SK-N-SH (cell line): ENCODE measurements at regions not wholly inside any gene's neighbourhood (a gene's known extent, or its start where the extent isn't known, plus 50 kb on each side); places are given as distances from the start of the nearest gene placed in this dataset.
"Not testable (repeated sequence)": the region's sequence is repeated elsewhere in the genome, so short reads cannot be mapped to it uniquely, and the experiment has no call there.

Experiments used
- CTCF ChIA-PET: fragments of 300-600, 350-600 bp; formaldehyde crosslinking; extraction: SDS; loops from one replicate; lab custom pipeline; 2021; lab: Yijun Ruan, JAX
- POLR2A ChIA-PET: fragments of 350-600 bp; sonication (Branson Sonifier 250); formaldehyde crosslinking; extraction: SDS; loops from one replicate; lab custom pipeline; 2020; ENCODE audit warnings: antibody characterized with exemption, inconsistent platforms; lab: Yijun Ruan, JAX
- DNase-seq: peaks from one replicate; pipeline ENCODE4 v3.0.0; 2012
- H2AFZ ChIP-seq: fragments of 200-600 bp; sonication (generic); 2 replicates; pipeline ENCODE4 v1.8.1; 2016; ENCODE audit warnings: antibody characterized with exemption, mild to moderate bottlenecking, low read depth
- H3F3A ChIP-seq: fragments of 200-600 bp; sonication (generic); replicated peaks from 2 replicates; pipeline ENCODE3; 2016; ENCODE audit warnings: antibody characterized with exemption, mild to moderate bottlenecking; ENCODE audit not compliant: insufficient read depth
- H3K27ac ChIP-seq, 2 experiments: fragments of 200-500 bp in 1 of 2; fragments of 200-600 bp in 1 of 2; sonication (Bioruptor generic) in 1 of 2; sonication (generic), shearing (Covaris generic) in 1 of 2; 2 replicates each; pipeline versions ENCODE4 v1.5.1 to v1.6.1; 2014 to 2016; ENCODE audit warnings: low read depth in 2 of 2, inconsistent platforms in 1 of 2, low read length in 1 of 2, mild to moderate bottlenecking in 1 of 2, mixed read lengths in 1 of 2
- H3K27me3 ChIP-seq: fragments of 200-600 bp; sonication (generic), shearing (Covaris generic); 2 replicates; pipeline ENCODE4 v1.6.1; 2016; ENCODE audit warnings: mixed run types; ENCODE audit not compliant: insufficient read depth
- H3K36me3 ChIP-seq, 2 experiments: fragments of 200-500 bp in 1 of 2; fragments of 200-600 bp in 1 of 2; sonication (Bioruptor generic) in 1 of 2; sonication (generic) in 1 of 2; replicated peaks in 1 of 2; 2 replicates each; pipeline versions ENCODE3 to v1.5.1; 2014 to 2016; ENCODE audit warnings: low read length in 1 of 2, mild to moderate bottlenecking in 1 of 2; ENCODE audit not compliant: insufficient read depth in 2 of 2, control insufficient read depth in 1 of 2
- H3K4me1 ChIP-seq, 2 experiments: fragments of 200-500 bp in 1 of 2; fragments of 200-600 bp in 1 of 2; sonication (Bioruptor generic) in 1 of 2; sonication (generic), shearing (Covaris generic) in 1 of 2; 2 replicates each; pipeline versions ENCODE4 v1.5.1 to v1.6.1; 2014 to 2016; ENCODE audit warnings: low read depth in 1 of 2, low read length in 1 of 2, mixed run types in 1 of 2; ENCODE audit not compliant: insufficient read depth in 2 of 2, control insufficient read depth in 1 of 2
- H3K4me2 ChIP-seq: fragments of 200-600 bp; sonication (generic), shearing (Covaris generic); 2 replicates; pipeline ENCODE4 v1.6.1; 2017; ENCODE audit warnings: mixed run types
- H3K4me3 ChIP-seq, 2 experiments: fragments of 200-500 bp in 1 of 2; fragments of 200-600 bp in 1 of 2; sonication (Bioruptor generic) in 1 of 2; sonication (generic), shearing (Covaris generic) in 1 of 2; 2 replicates each; pipeline versions ENCODE4 v1.5.1 to v1.8.1; 2014 to 2016; ENCODE audit warnings: low read depth in 2 of 2, inconsistent platforms in 1 of 2, low read length in 1 of 2, mild to moderate bottlenecking in 1 of 2, mixed read lengths in 1 of 2, moderate library complexity in 1 of 2
- H3K79me2 ChIP-seq: fragments of 200-600 bp; sonication (generic); 2 replicates; pipeline ENCODE4 v1.8.1; 2017; ENCODE audit warnings: mild to moderate bottlenecking; ENCODE audit not compliant: insufficient read depth
- H3K9ac ChIP-seq: fragments of 200-600 bp; sonication (generic); 2 replicates; pipeline ENCODE4 v1.6.1; 2017; ENCODE audit warnings: mixed run types
- H3K9me2 ChIP-seq: fragments of 200-600 bp; sonication (generic); 2 replicates; pipeline ENCODE4 v1.6.1; 2017; ENCODE audit warnings: mixed run types
- H3K9me3 ChIP-seq: fragments of 200-600 bp; sonication (generic); 2 replicates; pipeline ENCODE4 v1.6.1; 2017; ENCODE audit warnings: mixed run types, mild to moderate bottlenecking, moderate library complexity
- H4K20me1 ChIP-seq: fragments of 200-600 bp; sonication (generic); 2 replicates; pipeline ENCODE4 v1.6.1; 2017; ENCODE audit warnings: mild to moderate bottlenecking, mixed run types; ENCODE audit not compliant: insufficient read depth
- CTCF ChIP-seq: fragments of 200-600 bp; sonication (generic); IDR thresholded peaks from 2 replicates; pipeline ENCODE4 v1.6.1; 2017; ENCODE audit warnings: antibody characterized with exemption, mild to moderate bottlenecking, moderate library complexity
- ELF1 ChIP-seq: IDR thresholded peaks from 2 replicates; pipeline ENCODE4 v1.4.0; 2012
- EP300 ChIP-seq, 2 experiments: IDR thresholded peaks; 2 replicates each; pipeline versions ENCODE4 v1.4.0 to v1.6.1; 2012; ENCODE audit warnings: borderline replicate concordance in 1 of 2, low read depth in 1 of 2, low read length in 1 of 2
- FOXJ3 ChIP-seq: sonication (generic); formaldehyde crosslinking; IDR thresholded peaks from 2 replicates; pipeline ENCODE4 v1.5.1; 2020; ENCODE audit warnings: mild to moderate bottlenecking, missing genetic modification reagents
- NFIC ChIP-seq: IDR thresholded peaks from 2 replicates; pipeline ENCODE4 v1.4.0; 2012; ENCODE audit warnings: borderline replicate concordance
- POLR2AphosphoS5 ChIP-seq: IDR thresholded peaks from 2 replicates; pipeline ENCODE4 v1.6.1; 2012; ENCODE audit warnings: low read depth, low read length
- TCF12 ChIP-seq: IDR thresholded peaks from 2 replicates; pipeline ENCODE4 v1.4.0; 2012
- WGBS: methylation state at CpG from one replicate; pipeline ENCODE4 v1.1.6; 2017; ENCODE audit warnings: low lambda C conversion rate; 5-methylcytosine and 5-hydroxymethylcytosine counted together
- TF ChIP-seq, protein P1 (sequence below): IDR thresholded peaks from 2 replicates; pipeline ENCODE4 v1.4.0; 2012; ENCODE audit warnings: low read depth, borderline replicate concordance

GRCh38 chr4:169931964-169932363 is 94.2 kb downstream of the MFAP3L start:
- H3K27me3 ChIP-seq: no peaks in the 10 kb centered on the region

DNA sequence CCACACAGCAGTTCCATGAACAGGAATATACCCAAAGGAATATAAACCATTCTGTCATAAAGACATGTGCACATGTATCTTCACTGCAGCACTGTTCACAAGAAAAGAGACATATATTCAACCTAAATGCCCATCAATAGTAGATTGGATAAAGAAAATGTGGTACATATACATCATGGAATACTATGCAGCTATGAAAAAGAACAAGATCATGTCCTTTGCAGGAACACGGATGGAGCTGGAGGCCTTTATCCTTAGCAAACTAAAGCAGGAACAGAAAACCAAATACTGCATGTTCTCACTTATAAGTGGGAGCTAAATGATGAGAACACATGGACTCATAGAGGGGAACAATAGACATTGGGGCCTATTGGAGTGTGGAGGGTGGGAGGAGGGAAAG is 95.4 kb downstream of the MFAP3L start:
- H3K27me3 ChIP-seq, H4K20me1 ChIP-seq, CTCF ChIA-PET, H3K9me2 ChIP-seq, POLR2A ChIA-PET, H2AFZ ChIP-seq, H3K27ac ChIP-seq, DNase-seq, H3K36me3 ChIP-seq, H3F3A ChIP-seq, H3K4me2 ChIP-seq, H3K4me3 ChIP-seq, H3K9ac ChIP-seq, H3K4me1 ChIP-seq, H3K79me2 ChIP-seq, H3K9me3 ChIP-seq: not testable (repeated sequence)
- 21% methylated on average over 1 of the region's 1 CpG for WGBS

More at GRCh38 chr4:169931964-169932363, 94.2 kb downstream of the MFAP3L start:
- no peak for DNase-seq
- H3K4me2 ChIP-seq: no peak overlapping the region
- ChIA-PET POLR2A (no interaction called here), CTCF (no interaction called here)
- H3K79me2 ChIP-seq: no peaks in the 10 kb centered on the region
- no peaks in the 10 kb centered on the region for H3K9me2 ChIP-seq
- H3F3A ChIP-seq: no peaks in the 10 kb centered on the region
- TF ChIP-seq EP300 (IDR thresholded peaks at IDR 0.05; ENCODE audit: borderline replicate concordance in 1 of 2, low read depth in 1 of 2, low read length in 1 of 2) (no peak), FOXJ3 (CRISPR knock-in tag) (no peak), ELF1 (no peak)
- TF ChIP-seq, protein P1, sequence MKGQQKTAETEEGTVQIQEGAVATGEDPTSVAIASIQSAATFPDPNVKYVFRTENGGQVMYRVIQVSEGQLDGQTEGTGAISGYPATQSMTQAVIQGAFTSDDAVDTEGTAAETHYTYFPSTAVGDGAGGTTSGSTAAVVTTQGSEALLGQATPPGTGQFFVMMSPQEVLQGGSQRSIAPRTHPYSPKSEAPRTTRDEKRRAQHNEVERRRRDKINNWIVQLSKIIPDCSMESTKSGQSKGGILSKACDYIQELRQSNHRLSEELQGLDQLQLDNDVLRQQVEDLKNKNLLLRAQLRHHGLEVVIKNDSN: no peak
- TF ChIP-seq, all 33 proteins: peak for 0
- no peak overlapping the region for H2AFZ ChIP-seq
- no peak overlapping the region for H3K27ac ChIP-seq
- no peaks in the 10 kb centered on the region for H4K20me1 ChIP-seq
- H3K9me3 ChIP-seq: no peaks in the 10 kb centered on the region
- WGBS: 71% methylated on average over 3 of the region's 3 CpGs
- H3K4me3 ChIP-seq: no peak overlapping the region
- no peak overlapping the region for H3K9ac ChIP-seq
- H3K36me3 ChIP-seq: no peaks in the 10 kb centered on the region
- H3K4me1 ChIP-seq: no peaks in the 10 kb centered on the region

DNA sequence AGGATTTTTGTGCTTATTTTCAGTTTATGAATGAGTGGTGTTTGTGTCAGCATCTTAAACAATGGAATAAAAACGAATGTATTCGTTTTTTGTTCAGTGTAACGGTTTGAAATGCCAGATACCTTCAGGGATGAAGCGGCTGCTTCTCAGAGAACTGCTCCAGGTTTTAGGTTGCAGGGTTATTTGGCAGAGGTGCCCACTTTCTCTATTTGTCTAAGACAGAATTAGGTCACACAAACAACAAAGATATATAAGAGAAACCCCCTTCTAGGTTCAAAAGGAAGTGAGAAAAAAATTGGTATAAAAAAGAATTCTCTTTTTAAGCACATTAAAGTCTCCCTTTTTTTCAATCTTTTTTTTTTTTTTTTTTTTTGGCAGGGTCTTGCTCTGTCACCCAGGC is 98.9 kb downstream of the MFAP3L start:
- no peak overlapping the region for H3K4me2 ChIP-seq
- H4K20me1 ChIP-seq: no peaks in the 10 kb centered on the region
- no peaks in the 10 kb centered on the region for H3K36me3 ChIP-seq
- DNase-seq: no peak
- CTCF ChIA-PET: no interaction called here
- H2AFZ ChIP-seq: no peak overlapping the region
- POLR2A ChIA-PET: no interaction called here
- no peaks in the 10 kb centered on the region for H3K9me3 ChIP-seq
- no peak overlapping the region for H3K4me3 ChIP-seq
- 72% methylated on average over 4 of the region's 4 CpGs for WGBS
- H3K9me2 ChIP-seq: no peaks in the 10 kb centered on the region
- peaks cover 5% of the 10 kb centered on the region for H3F3A ChIP-seq
- H3K27me3 ChIP-seq: no peaks in the 10 kb centered on the region
- H3K27ac ChIP-seq: no peak overlapping the region
- H3K79me2 ChIP-seq: no peaks in the 10 kb centered on the region
- no peak overlapping the region for H3K9ac ChIP-seq
- H3K4me1 ChIP-seq: peaks cover 0 to 3% of the 10 kb centered on the region in 2 experiments; a peak in 1 of 4 replicates
- TF ChIP-seq NFIC (no peak), POLR2AphosphoS5 (no peak), TCF12 (no peak), CTCF (no peak)
